Osteoblast (primary cell): ENCODE measurements at regions not wholly inside any gene's neighbourhood (a gene's known extent, or its start where the extent isn't known, plus 50 kb on each side); places are given as distances from the start of the nearest gene placed in this dataset.
A peak's percentile ranks its signal among the peaks of the same experiment; 100 is the strongest.

Source experiments
- DNase-seq: peaks from one replicate; pipeline ENCODE4 v3.0.0; 2011; ENCODE audit warnings: low spot score, mixed read lengths; ENCODE audit not compliant: insufficient read length; ENCODE audit errors: missing footprints
- H2AFZ ChIP-seq: 2 replicates; pipeline ENCODE4 v1.6.0; 2011; ENCODE audit warnings: mild to moderate bottlenecking, low read length
- H3K27ac ChIP-seq: 2 replicates; pipeline ENCODE4 v1.5.1; 2011; ENCODE audit warnings: mild to moderate bottlenecking, low read depth, low read length, moderate library complexity
- H3K27me3 ChIP-seq: 2 replicates; pipeline ENCODE4 v1.6.0; 2012; ENCODE audit warnings: mild to moderate bottlenecking, control low read depth, inconsistent platforms, low read length, moderate library complexity; ENCODE audit not compliant: insufficient read depth
- H3K36me3 ChIP-seq: 2 replicates; pipeline ENCODE4 v1.5.1; 2011; ENCODE audit warnings: mild to moderate bottlenecking, low read length, control low read depth, moderate library complexity; ENCODE audit not compliant: insufficient read depth
- H3K4me1 ChIP-seq: 2 replicates; pipeline ENCODE4 v1.5.1; 2011; ENCODE audit warnings: mild to moderate bottlenecking, low read length, control low read depth, moderate library complexity; ENCODE audit not compliant: insufficient read depth
- H3K4me2 ChIP-seq: 2 replicates; pipeline ENCODE4 v1.6.0; 2011; ENCODE audit warnings: mild to moderate bottlenecking, low read length; ENCODE audit not compliant: insufficient read depth
- H3K4me3 ChIP-seq: fragments of 200-600 bp; sonication (generic); 3 replicates; pipeline ENCODE4 v1.5.1; 2012; ENCODE audit warnings: mild to moderate bottlenecking, low read length, inconsistent platforms; ENCODE audit not compliant: insufficient read depth
- H3K79me2 ChIP-seq: 2 replicates; pipeline ENCODE4 v1.6.0; 2012; ENCODE audit warnings: mild to moderate bottlenecking, low read length, control low read depth, inconsistent platforms; ENCODE audit not compliant: insufficient read depth
- H3K9me3 ChIP-seq: 2 replicates; pipeline ENCODE4 v1.5.1; 2011; ENCODE audit warnings: low read depth, low read length, control low read depth
- H4K20me1 ChIP-seq: 2 replicates; pipeline ENCODE4 v1.6.0; 2012; ENCODE audit warnings: mild to moderate bottlenecking, low read length, control low read depth; ENCODE audit not compliant: insufficient read depth
- TF ChIP-seq, protein P1 (sequence below): IDR thresholded peaks from 2 replicates; pipeline ENCODE4 v1.5.1; 2011; ENCODE audit warnings: mild to moderate bottlenecking, low read depth, low read length, moderate library complexity; ENCODE audit errors: extremely low read depth

DNA sequence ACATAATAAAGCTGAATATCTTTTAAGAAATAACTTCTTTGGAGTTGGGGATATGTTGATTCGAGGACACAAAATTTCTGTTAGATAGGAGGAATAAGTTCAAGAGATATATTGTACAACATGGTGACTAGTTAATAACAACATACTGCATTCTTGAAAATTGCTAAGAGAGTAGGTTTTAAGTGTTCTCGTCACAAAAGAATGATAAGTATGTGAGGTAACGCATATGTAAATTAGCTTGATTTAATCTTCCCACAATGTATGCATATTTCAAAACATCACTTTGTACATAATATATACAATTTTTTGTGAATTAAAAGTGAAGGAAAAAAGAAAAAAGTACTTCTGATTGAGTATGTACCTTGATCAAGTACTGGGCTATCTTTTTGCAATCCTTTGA, 428.0 kb upstream of the TRPC7 start:
- H3K27ac ChIP-seq: no peak overlapping the region
- no peaks in the 10 kb centered on the region for H3K79me2 ChIP-seq
- H3K9me3 ChIP-seq: no peaks in the 10 kb centered on the region
- no peak overlapping the region for H3K4me3 ChIP-seq
- peaks cover 3% of the 10 kb centered on the region for H3K27me3 ChIP-seq
- TF ChIP-seq, protein P1, sequence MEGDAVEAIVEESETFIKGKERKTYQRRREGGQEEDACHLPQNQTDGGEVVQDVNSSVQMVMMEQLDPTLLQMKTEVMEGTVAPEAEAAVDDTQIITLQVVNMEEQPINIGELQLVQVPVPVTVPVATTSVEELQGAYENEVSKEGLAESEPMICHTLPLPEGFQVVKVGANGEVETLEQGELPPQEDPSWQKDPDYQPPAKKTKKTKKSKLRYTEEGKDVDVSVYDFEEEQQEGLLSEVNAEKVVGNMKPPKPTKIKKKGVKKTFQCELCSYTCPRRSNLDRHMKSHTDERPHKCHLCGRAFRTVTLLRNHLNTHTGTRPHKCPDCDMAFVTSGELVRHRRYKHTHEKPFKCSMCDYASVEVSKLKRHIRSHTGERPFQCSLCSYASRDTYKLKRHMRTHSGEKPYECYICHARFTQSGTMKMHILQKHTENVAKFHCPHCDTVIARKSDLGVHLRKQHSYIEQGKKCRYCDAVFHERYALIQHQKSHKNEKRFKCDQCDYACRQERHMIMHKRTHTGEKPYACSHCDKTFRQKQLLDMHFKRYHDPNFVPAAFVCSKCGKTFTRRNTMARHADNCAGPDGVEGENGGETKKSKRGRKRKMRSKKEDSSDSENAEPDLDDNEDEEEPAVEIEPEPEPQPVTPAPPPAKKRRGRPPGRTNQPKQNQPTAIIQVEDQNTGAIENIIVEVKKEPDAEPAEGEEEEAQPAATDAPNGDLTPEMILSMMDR: no peak
- H3K4me1 ChIP-seq: no peaks in the 10 kb centered on the region
- H3K36me3 ChIP-seq: no peaks in the 10 kb centered on the region
- no peak for DNase-seq
- no peaks in the 10 kb centered on the region for H4K20me1 ChIP-seq
- no peak overlapping the region for H3K4me2 ChIP-seq
- H2AFZ ChIP-seq: no peak overlapping the region

DNA sequence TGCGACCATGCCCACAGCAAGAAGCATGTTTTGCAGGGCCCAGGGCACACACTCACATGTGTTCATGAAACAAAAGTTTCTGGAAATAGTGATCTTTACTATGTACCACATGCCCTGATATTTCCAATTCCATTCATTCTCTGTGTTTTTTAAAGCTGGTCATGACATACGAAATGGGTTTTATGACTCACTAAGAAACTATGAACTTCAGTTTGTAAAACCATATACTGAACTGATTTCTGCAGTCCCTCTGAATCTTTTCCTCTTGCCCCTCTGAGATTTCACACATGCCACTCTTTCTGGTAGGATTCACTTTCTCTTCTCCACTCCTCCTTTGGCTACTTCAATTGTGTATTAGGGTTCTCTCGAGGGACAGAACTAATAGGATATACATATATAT, 416.1 kb upstream of the TRPC7 start:
- H2AFZ ChIP-seq: no peak overlapping the region
- H3K36me3 ChIP-seq: no peaks in the 10 kb centered on the region
- TF ChIP-seq, protein P1: no peak
- no peaks in the 10 kb centered on the region for H3K79me2 ChIP-seq
- no peak overlapping the region for H3K27ac ChIP-seq
- peaks cover 16% of the 10 kb centered on the region for H3K4me1 ChIP-seq
- no peak overlapping the region for H3K4me3 ChIP-seq
- no peaks in the 10 kb centered on the region for H3K9me3 ChIP-seq
- peak; percentile 82 for DNase-seq
- peak overlapping the region; percentile 41 for H3K4me2 ChIP-seq
- no peaks in the 10 kb centered on the region for H3K27me3 ChIP-seq
- H4K20me1 ChIP-seq: no peaks in the 10 kb centered on the region

DNA sequence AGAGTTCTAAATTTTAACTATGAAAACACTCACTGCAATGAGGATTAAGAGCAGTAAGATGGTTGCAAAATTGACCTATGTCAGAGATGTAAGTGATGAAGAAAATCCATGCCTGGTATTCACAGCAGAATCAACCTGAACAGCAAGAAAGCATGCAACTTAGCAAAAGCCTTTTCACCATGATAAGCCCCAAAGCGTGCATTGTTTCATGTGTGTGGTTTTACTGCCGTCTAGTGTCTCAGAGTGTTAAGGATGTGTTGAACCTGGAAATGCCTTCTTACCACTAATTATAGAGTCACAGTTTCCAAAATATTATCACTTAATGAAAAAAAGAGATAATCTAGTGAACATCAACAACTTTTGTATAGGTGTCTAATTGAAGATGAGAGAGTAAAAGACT, 415.2 kb upstream of the TRPC7 start:
- H3K36me3 ChIP-seq: no peaks in the 10 kb centered on the region
- H3K79me2 ChIP-seq: no peaks in the 10 kb centered on the region
- no peak overlapping the region for H2AFZ ChIP-seq
- no peak overlapping the region for H3K27ac ChIP-seq
- no peaks in the 10 kb centered on the region for H3K27me3 ChIP-seq
- no peaks in the 10 kb centered on the region for H3K9me3 ChIP-seq
- H4K20me1 ChIP-seq: no peaks in the 10 kb centered on the region
- no peak overlapping the region for H3K4me3 ChIP-seq
- H3K4me2 ChIP-seq: no peak overlapping the region
- H3K4me1 ChIP-seq: peaks cover 23% of the 10 kb centered on the region
- DNase-seq: no peak
- TF ChIP-seq, protein P1: peak; percentile 10

DNA sequence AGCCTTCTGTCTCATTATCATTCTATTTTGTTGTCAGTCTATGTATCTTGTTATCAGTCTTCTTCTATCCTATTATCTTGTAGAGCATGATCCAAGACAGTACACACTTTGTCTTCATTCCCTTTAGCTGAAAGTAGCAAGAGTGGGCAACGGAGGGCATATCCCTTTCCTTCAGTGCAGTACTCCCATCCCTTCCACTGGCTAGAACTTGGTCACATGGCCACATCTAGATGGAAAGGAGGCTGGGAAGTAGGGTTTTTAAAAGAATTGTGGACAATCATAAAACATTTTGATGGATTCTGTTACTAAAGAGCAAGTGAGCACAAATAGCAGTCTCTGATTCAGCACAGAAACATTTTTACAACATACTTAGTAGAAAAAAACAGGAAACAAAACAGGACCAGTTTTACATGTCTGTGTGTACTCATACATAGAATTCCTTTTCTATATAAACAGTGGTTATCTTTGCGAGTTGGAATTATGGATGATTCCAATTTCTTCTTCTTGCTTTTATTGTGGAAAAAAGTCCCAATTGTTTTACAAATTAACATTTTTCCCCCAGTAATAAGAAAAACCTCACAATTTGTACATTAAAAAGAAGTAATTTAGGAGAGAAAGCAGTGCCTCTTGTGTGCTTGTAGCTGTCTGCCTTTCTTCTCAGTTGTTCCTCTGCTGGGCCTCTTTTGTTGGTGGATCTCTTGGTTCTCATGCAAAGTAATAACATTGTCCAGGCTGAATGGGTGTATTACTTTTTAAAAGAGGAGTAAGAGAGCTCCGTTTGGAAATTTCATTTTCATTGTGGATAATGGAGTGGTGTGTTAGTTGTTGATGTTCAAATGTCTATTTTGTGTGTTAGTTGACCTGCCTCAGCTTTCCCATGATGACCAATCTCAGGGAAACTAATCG, 410.9 kb upstream of the TRPC7 start:
- Histone ChIP-seq H3K27ac (no peak overlapping the region), H3K9me3 (no peaks in the 10 kb centered on the region), H3K4me2 (no peak overlapping the region), H2AFZ (peak overlapping the region; percentile 8), H3K36me3 (no peaks in the 10 kb centered on the region), H3K4me1 (peaks cover 14% of the 10 kb centered on the region), H3K4me3 (no peak overlapping the region), H3K79me2 (no peaks in the 10 kb centered on the region), H4K20me1 (no peaks in the 10 kb centered on the region), H3K27me3 (peaks cover 14% of the 10 kb centered on the region)
- DNase-seq: no peak
- TF ChIP-seq, protein P1: no peak
